GM20000 (cell line): ENCODE measurements at regions not wholly inside any gene's neighbourhood (a gene's known extent, or its start where the extent isn't known, plus 50 kb on each side); places are given as distances from the start of the nearest gene placed in this dataset.

Source experiments
- DNase-seq: peaks from one replicate; pipeline ENCODE4 v3.0.0; 2012; ENCODE audit warnings: low spot score
- CTCF ChIP-seq: IDR thresholded peaks from 2 replicates; pipeline ENCODE4 v1.5.1; 2012; ENCODE audit warnings: mild to moderate bottlenecking, control low read depth; ENCODE audit errors: extremely low read depth, missing control alignments

GRCh38 chr2:18834341-18834740 is 245.0 kb upstream of the NT5C1B start:
- no peak for TF ChIP-seq CTCF
- DNase-seq: no peak

DNA sequence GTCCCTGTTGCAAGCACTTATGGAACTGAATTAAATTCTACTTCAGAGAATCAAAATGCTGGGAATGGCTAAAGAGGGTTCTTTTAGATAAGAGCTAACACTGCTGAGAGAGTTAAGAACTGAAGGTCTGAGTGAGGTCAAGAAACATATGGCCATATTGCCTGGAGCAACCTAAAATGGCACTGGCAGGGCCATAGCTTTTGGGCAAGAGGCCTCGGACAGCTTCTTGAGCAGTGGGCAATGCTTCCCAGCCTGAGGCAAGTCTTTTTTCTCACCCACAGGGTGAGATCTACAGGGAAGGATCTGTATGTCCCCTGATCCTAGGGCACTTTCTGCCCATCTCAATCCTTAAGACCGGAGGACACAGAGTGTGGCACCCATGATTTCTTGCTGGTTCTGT is 244.6 kb upstream of the NT5C1B start:
- no peak for TF ChIP-seq CTCF
- no peak for DNase-seq

- DNase-seq: no peak
- TF ChIP-seq CTCF: no peak
Observed at GRCh38 chr2:18831916-18832510, 242.6 kb upstream of the NT5C1B start.

- TF ChIP-seq CTCF: no peak
- no peak for DNase-seq
Observed at GRCh38 chr2:18830962-18831361, 241.6 kb upstream of the NT5C1B start.

DNA sequence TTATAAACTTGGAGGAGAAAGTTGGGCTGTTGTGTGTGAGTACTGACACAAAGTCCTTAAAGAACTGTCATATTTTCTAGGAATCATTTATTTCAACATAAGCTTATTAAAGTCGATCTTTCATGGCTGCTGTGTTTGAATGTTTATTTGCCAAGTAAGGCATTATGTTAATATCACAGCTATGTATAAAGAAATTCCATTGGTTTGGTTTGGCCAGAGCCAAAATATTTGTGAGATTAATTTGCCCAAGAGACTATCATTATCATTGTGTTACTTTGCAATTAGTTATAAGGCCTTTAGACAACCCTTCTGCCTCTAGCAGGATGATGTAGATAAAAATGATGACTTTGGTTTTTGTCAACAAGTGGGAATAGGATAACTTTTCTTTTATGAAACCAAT is 240.6 kb upstream of the NT5C1B start:
- no peak for DNase-seq
- no peak for TF ChIP-seq CTCF

DNA sequence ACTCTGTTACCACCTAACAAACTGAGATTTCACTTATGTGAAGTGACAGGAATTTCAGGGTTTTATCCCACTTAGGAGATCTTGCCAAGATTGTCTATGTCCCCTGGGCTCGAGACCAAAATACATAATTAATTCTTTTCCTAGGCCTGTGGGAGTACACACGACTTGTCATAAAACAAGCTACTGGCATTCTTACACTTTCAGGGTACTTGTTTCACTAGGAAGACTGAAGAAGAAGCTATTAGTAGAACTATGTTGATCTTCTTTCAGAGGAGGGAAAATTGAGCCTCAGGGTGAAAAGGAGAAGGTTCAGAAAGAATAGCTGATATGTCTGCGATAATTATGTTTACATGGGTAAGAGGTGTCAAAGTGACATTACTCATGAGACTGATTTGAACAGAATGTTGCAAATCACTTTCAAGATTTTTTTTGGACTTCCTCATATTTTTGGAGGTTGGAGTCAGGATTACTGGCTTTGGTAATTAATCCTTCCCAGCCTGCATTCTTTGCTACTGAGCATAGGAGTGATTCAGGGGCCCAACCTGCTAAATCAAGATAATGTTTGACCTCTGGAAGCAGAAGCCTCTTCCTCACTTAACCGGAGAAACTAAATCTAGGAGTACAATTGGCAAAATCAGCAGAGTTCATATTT is 240.0 kb upstream of the NT5C1B start:
- no peak for DNase-seq
- no peak for TF ChIP-seq CTCF

GRCh38 chr2:18828296-18828695 is 238.9 kb upstream of the NT5C1B start:
- no peak for DNase-seq
- no peak for TF ChIP-seq CTCF
